Endothelial cell (in vitro differentiated cells): ENCODE measurements at regions not wholly inside any gene's neighbourhood (a gene's known extent, or its start where the extent isn't known, plus 50 kb on each side); places are given as distances from the start of the nearest gene placed in this dataset.
"Not testable (repeated sequence)": the region's sequence is repeated elsewhere in the genome, so short reads cannot be mapped to it uniquely, and the experiment has no call there.

Experiments used
- DNase-seq: peaks from one replicate; pipeline ENCODE4 v3.0.0; 2021; ENCODE audit warnings: low spot score
- H3K27ac Mint-ChIP-seq: one replicate; pipeline ENCODE4 v1.8.0; 2021; ENCODE audit warnings: mixed read lengths, inconsistent platforms; ENCODE audit not compliant: unreplicated experiment
- H3K27me3 Mint-ChIP-seq: one replicate; pipeline ENCODE4 v1.8.0; 2021; ENCODE audit warnings: mild to moderate bottlenecking, moderate library complexity, mixed read lengths, inconsistent platforms; ENCODE audit not compliant: unreplicated experiment
- H3K36me3 Mint-ChIP-seq: one replicate; pipeline ENCODE4 v1.8.0; 2021; ENCODE audit warnings: mild to moderate bottlenecking, low read depth, mixed read lengths, inconsistent platforms; ENCODE audit not compliant: unreplicated experiment
- H3K4me1 Mint-ChIP-seq: one replicate; pipeline ENCODE4 v1.8.0; 2021; ENCODE audit warnings: mild to moderate bottlenecking, mixed read lengths, inconsistent platforms; ENCODE audit not compliant: unreplicated experiment
- H3K4me3 Mint-ChIP-seq: one replicate; pipeline ENCODE4 v1.8.0; 2021; ENCODE audit warnings: mild to moderate bottlenecking, mixed read lengths, inconsistent platforms; ENCODE audit not compliant: unreplicated experiment
- H3K9me3 Mint-ChIP-seq: one replicate; pipeline ENCODE4 v1.8.0; 2021; ENCODE audit warnings: mixed read lengths, inconsistent platforms; ENCODE audit not compliant: unreplicated experiment
- TF ChIP-seq, protein P1 (sequence below): fragments of 200-600 bp; sonication (generic); IDR thresholded peaks from one replicate; pipeline ENCODE4 v1.5.0; 2021; ENCODE audit warnings: antibody characterized with exemption; ENCODE audit not compliant: unreplicated experiment

GRCh38 chr13:86355301-86355700 is 556.1 kb upstream of the SLITRK6 start:
- no peak overlapping the region for H3K4me3 Mint-ChIP-seq
- H3K36me3 Mint-ChIP-seq, result no peaks in the 10 kb centered on the region
- H3K27me3 Mint-ChIP-seq, result peaks cover 3% of the 10 kb centered on the region
- TF ChIP-seq, protein P1, sequence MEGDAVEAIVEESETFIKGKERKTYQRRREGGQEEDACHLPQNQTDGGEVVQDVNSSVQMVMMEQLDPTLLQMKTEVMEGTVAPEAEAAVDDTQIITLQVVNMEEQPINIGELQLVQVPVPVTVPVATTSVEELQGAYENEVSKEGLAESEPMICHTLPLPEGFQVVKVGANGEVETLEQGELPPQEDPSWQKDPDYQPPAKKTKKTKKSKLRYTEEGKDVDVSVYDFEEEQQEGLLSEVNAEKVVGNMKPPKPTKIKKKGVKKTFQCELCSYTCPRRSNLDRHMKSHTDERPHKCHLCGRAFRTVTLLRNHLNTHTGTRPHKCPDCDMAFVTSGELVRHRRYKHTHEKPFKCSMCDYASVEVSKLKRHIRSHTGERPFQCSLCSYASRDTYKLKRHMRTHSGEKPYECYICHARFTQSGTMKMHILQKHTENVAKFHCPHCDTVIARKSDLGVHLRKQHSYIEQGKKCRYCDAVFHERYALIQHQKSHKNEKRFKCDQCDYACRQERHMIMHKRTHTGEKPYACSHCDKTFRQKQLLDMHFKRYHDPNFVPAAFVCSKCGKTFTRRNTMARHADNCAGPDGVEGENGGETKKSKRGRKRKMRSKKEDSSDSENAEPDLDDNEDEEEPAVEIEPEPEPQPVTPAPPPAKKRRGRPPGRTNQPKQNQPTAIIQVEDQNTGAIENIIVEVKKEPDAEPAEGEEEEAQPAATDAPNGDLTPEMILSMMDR, result no peak
- no peak overlapping the region for H3K27ac Mint-ChIP-seq
- DNase-seq, result no peak
- no peaks in the 10 kb centered on the region for H3K4me1 Mint-ChIP-seq
- H3K9me3 Mint-ChIP-seq, result no peaks in the 10 kb centered on the region

DNA sequence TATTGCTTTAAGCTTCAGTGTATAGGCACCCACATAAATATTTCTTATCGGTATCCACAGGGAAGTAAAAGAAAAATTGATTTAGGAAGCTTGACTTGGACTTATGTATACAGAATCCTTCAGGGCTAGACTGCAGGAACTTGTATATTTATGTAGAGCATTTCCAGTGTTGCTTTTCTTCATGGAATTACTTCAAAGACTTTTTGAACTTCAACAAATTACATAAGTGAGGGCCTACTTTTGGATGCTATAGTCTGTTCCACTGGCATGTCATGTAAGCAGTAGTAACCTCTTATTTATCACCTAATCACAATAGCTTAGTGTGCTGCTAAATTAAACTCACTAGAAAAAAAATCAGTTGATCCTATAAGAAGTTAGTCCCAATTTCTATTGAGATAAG is 557.9 kb upstream of the SLITRK6 start:
- Mint-ChIP-seq H3K4me1 (no peaks in the 10 kb centered on the region), H3K27me3 (peaks cover 3% of the 10 kb centered on the region), H3K36me3 (no peaks in the 10 kb centered on the region), H3K9me3 (no peaks in the 10 kb centered on the region), H3K27ac (no peak overlapping the region), H3K4me3 (no peak overlapping the region)
- TF ChIP-seq, protein P1, result no peak
- no peak for DNase-seq

- H3K27ac Mint-ChIP-seq, H3K9me3 Mint-ChIP-seq, H3K36me3 Mint-ChIP-seq, H3K4me3 Mint-ChIP-seq, DNase-seq, H3K4me1 Mint-ChIP-seq, H3K27me3 Mint-ChIP-seq: not testable (repeated sequence)
Observed at GRCh38 chr13:86363749-86364148, 564.5 kb upstream of the SLITRK6 start.

- Mint-ChIP-seq H3K9me3 (no peaks in the 10 kb centered on the region), H3K4me1 (no peaks in the 10 kb centered on the region), H3K4me3 (no peak overlapping the region), H3K27ac (no peak overlapping the region), H3K36me3 (no peaks in the 10 kb centered on the region), H3K27me3 (no peaks in the 10 kb centered on the region)
- DNase-seq, result no peak
- TF ChIP-seq, protein P1, result no peak
Observed at GRCh38 chr13:86368924-86369323, 569.7 kb upstream of the SLITRK6 start.

DNA sequence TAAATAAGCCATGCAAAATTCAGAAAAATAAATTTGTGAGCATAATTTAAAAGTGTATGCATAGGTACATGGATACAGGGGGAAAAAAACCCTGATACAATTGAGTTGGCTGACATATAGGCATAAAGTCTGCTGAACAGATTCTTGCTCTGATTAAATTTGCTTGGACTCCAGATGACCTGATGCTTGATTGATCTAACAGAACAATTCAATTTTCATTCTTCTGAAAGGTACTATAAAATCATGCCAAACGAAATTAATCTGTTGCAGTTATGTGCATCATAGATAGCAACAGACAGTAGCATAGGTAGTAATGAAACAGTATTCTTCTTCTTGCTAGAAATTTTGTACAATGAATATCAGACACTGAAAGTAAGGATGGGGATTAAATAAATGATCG is 578.2 kb upstream of the SLITRK6 start:
- Mint-ChIP-seq H3K36me3 (no peaks in the 10 kb centered on the region), H3K4me3 (no peak overlapping the region), H3K4me1 (no peaks in the 10 kb centered on the region), H3K9me3 (no peaks in the 10 kb centered on the region), H3K27ac (no peak overlapping the region), H3K27me3 (no peaks in the 10 kb centered on the region)
- TF ChIP-seq, protein P1, result no peak
- no peak for DNase-seq

DNA sequence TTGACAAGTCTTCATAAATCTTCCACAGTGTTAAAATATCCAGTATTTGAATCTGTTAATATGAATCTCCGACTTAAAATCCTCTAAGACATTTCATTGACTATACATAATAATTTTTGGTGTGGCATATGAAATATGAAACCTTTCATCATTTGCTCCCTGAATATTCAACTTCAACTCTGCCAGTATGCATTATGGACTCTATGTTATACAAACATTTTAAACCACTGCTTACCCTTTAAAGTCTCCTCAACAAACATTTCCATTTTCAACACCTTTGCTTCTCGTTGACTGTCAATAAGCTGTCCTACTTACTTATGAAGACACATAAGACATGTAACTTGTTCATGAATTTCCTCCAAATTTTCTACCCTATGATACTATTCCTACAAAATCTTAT is 579.4 kb upstream of the SLITRK6 start:
- Mint-ChIP-seq H3K36me3 (no peaks in the 10 kb centered on the region), H3K27ac (no peak overlapping the region), H3K4me1 (no peaks in the 10 kb centered on the region), H3K27me3 (no peaks in the 10 kb centered on the region), H3K4me3 (no peak overlapping the region), H3K9me3 (no peaks in the 10 kb centered on the region)
- TF ChIP-seq, protein P1, result no peak
- DNase-seq, result no peak
